ENCODE measurements at regions not wholly inside any gene's neighbourhood (a gene's known extent, or its start where the extent isn't known, plus 50 kb on each side); places are given as distances from the start of the nearest gene placed in this dataset.

DNA sequence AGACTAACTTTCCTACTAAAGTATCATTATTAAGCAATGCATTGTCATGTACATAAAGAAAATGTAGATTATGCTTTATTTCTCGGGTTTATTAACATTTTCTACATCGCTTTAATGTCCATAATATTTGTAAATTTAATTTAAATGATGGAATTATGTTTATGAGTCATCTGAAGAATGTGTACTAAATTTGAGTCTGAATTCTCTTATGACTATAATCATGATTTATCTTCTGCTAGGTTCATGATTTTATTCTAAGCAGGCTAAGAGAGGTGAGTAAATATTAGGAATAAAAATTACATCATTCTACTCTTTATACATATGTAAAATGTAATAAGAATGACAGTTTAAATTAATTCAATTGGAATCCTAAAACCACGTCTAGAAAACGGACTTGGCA, 206.3 kb upstream of the NOL4 start:
- TF ChIP-seq POLR2A (IDR thresholded peaks at IDR 0.05; ENCODE audit: low read depth), result no peak
- TF ChIP-seq POLR2AphosphoS5 (IDR thresholded peaks at IDR 0.05), result no peak
- TF ChIP-seq EP300 (IDR thresholded peaks at IDR 0.05), result no peak
- no peak for TF ChIP-seq CTCF (IDR thresholded peaks at IDR 0.05)
- no peaks in the 10 kb centered on the region for H3K9me3 ChIP-seq
- DNase-seq (ENCODE audit: extremely low spot score), result no peak

DNA sequence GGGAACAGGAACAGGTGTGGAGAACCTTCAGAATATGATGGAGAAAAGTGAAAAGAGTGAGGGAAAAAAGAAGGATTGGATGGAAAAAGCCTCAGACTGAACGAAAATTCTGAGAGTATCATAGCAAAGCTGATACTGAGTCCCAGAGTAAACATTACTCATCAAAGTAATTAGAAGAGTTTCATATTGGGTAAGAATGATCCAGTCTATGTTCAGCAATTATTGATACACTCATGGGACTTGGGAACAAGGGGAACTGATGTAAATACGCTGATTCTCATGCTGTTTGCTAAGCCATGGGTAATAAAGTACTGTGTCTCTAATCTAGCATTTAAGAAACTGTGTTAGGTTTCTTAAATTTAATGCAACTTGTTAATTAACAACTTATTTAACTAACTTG, 219.9 kb upstream of the NOL4 start:
- WGBS, result 79% methylated on average over 2 of the region's 2 CpGs
- H3K4me3 ChIP-seq, result no peak overlapping the region
- H3K36me3 ChIP-seq, result no peaks in the 10 kb centered on the region
- no peak for DNase-seq (ENCODE audit: extremely low spot score)
- peaks cover 0 to 6% (median 0%) of the 10 kb centered on the region in 4 donors for H3K9me3 ChIP-seq
- H3K27me3 ChIP-seq, result no peaks in the 10 kb centered on the region
- no peaks in the 10 kb centered on the region for H3K4me1 ChIP-seq
- TF ChIP-seq POLR2AphosphoS5 (IDR thresholded peaks at IDR 0.05), result no peak
- no peak for TF ChIP-seq CTCF (IDR thresholded peaks at IDR 0.05)
- H3K27ac ChIP-seq (replicated peaks in 1 of 4), result no peak overlapping the region
- intact Hi-C loops (cut with DNase I), result no loop called here

More for the DNA sequence above, 206.3 kb upstream of the NOL4 start:
- Histone ChIP-seq H3K4me1 (no peaks in the 10 kb centered on the region), H3K4me3 (no peak overlapping the region), H3K27ac (replicated peaks in 1 of 4) (no peak overlapping the region), H3K36me3 (no peaks in the 10 kb centered on the region), H3K27me3 (no peaks in the 10 kb centered on the region)
- 64% methylated on average over 4 of the region's 4 CpGs for WGBS
- intact Hi-C loops (cut with DNase I), result no loop called here

GRCh38 chr18:34448662-34449061, 223.9 kb upstream of the NOL4 start:
- H3K4me3 ChIP-seq, result no peak overlapping the region
- no peaks in the 10 kb centered on the region for H3K4me1 ChIP-seq
- intact Hi-C loops (cut with DNase I), result no loop called here
- no peak overlapping the region for H3K27ac ChIP-seq (replicated peaks in 1 of 4)
- DNase-seq (ENCODE audit: extremely low spot score), result no peak
- no peak for TF ChIP-seq EP300 (IDR thresholded peaks at IDR 0.05)
- TF ChIP-seq POLR2AphosphoS5 (IDR thresholded peaks at IDR 0.05), result no peak
- no peak for TF ChIP-seq POLR2A (IDR thresholded peaks at IDR 0.05; ENCODE audit: low read depth)
- no peak for TF ChIP-seq CTCF (IDR thresholded peaks at IDR 0.05)
- no peaks in the 10 kb centered on the region for H3K36me3 ChIP-seq
- H3K9me3 ChIP-seq, result peaks cover 0 to 5% (median 0%) of the 10 kb centered on the region in 4 donors
- H3K27me3 ChIP-seq, result no peaks in the 10 kb centered on the region

- no peak for DNase-seq (ENCODE audit: extremely low spot score)
- Histone ChIP-seq H3K36me3 (no peaks in the 10 kb centered on the region), H3K9me3 (no peaks in the 10 kb centered on the region), H3K4me3 (no peak overlapping the region), H3K27ac (replicated peaks in 1 of 4) (no peak overlapping the region), H3K27me3 (no peaks in the 10 kb centered on the region), H3K4me1 (no peaks in the 10 kb centered on the region)
- TF ChIP-seq CTCF (IDR thresholded peaks at IDR 0.05), result no peak
- TF ChIP-seq POLR2A (IDR thresholded peaks at IDR 0.05; ENCODE audit: low read depth), result no peak
- TF ChIP-seq EP300 (IDR thresholded peaks at IDR 0.05), result no peak
- no peak for TF ChIP-seq POLR2AphosphoS5 (IDR thresholded peaks at IDR 0.05)
- 79% methylated on average over 3 of the region's 3 CpGs for WGBS
- intact Hi-C loops (cut with DNase I), result no loop called here
These were observed 233.0 kb upstream of the NOL4 start for GRCh38 chr18:34457761-34458160.

- 81% methylated on average over 3 of the region's 3 CpGs for WGBS
- intact Hi-C loops (cut with DNase I), result no loop called here
- DNase-seq (ENCODE audit: extremely low spot score), result no peak
- Histone ChIP-seq H3K27me3 (no peaks in the 10 kb centered on the region), H3K4me3 (no peak overlapping the region), H3K27ac (replicated peaks in 1 of 4) (no peak overlapping the region), H3K36me3 (no peaks in the 10 kb centered on the region), H3K9me3 (no peaks in the 10 kb centered on the region), H3K4me1 (no peaks in the 10 kb centered on the region)
- TF ChIP-seq EP300 (IDR thresholded peaks at IDR 0.05) (no peak), POLR2A (IDR thresholded peaks at IDR 0.05; ENCODE audit: low read depth) (no peak), POLR2AphosphoS5 (IDR thresholded peaks at IDR 0.05) (no peak), CTCF (IDR thresholded peaks at IDR 0.05) (no peak)
These were observed 233.8 kb upstream of the NOL4 start for GRCh38 chr18:34458410-34458977.

All from esophagus muscularis mucosa (tissue), 4 donors.